Activated B cell treated with CpG ODN at 0.5 μM for 24 hours (primary cell): ENCODE measurements at regions not wholly inside any gene's neighbourhood (a gene's known extent, or its start where the extent isn't known, plus 50 kb on each side); places are given as distances from the start of the nearest gene placed in this dataset.
"Not testable (repeated sequence)": the region's sequence is repeated elsewhere in the genome, so short reads cannot be mapped to it uniquely, and the experiment has no call there.

ENCODE experiments used
- ATAC-seq: fragments of 200-7000 bp; cut with Tn5 transposase; one replicate; pipeline ENCODE4 v1.10.0; 2021; ENCODE audit warnings: low read depth, mild to moderate bottlenecking, moderate library complexity
- CTCF ChIA-PET: fragments of 350-600 bp; sonication (Branson Sonifier 250); formaldehyde crosslinking; loops from one replicate; lab custom pipeline; 2021; ENCODE audit warnings: antibody characterized with exemption; lab: Charles Lee
- POLR2A ChIA-PET: fragments of 350-600 bp; sonication (Branson Sonifier 250); formaldehyde crosslinking; loops from one replicate; lab custom pipeline; 2021; ENCODE audit warnings: antibody characterized with exemption; lab: Charles Lee
- DNase-seq: peaks from one replicate; pipeline ENCODE4 v3.0.0; 2022
- H3K27ac Mint-ChIP-seq: one replicate; pipeline ENCODE4 v1.8.0; 2020; ENCODE audit warnings: mixed read lengths
- H3K27me3 Mint-ChIP-seq: one replicate; pipeline ENCODE4 v1.8.0; 2021; ENCODE audit warnings: mixed read lengths
- H3K36me3 Mint-ChIP-seq: one replicate; pipeline ENCODE4 v1.8.0; 2021; ENCODE audit warnings: low read depth, mixed read lengths
- H3K4me1 Mint-ChIP-seq: one replicate; pipeline ENCODE4 v1.8.0; 2021; ENCODE audit warnings: mixed read lengths
- H3K4me3 Mint-ChIP-seq: one replicate; pipeline ENCODE4 v1.8.0; 2020; ENCODE audit warnings: mild to moderate bottlenecking, mixed read lengths
- H3K9me3 Mint-ChIP-seq: one replicate; pipeline ENCODE4 v1.8.0; 2020; ENCODE audit warnings: mixed read lengths
- intact Hi-C: fragments of 100-400 bp; cut with micrococcal nuclease; formaldehyde crosslinking; loops from one replicate; pipeline ENCODE4 v1.15.1; 2024
- TF ChIP-seq, protein P1 (sequence below): fragments of 200-600 bp; IDR thresholded peaks from one replicate; pipeline ENCODE4 v1.8.0; 2022; ENCODE audit warnings: antibody characterized with exemption, mild to moderate bottlenecking

DNA sequence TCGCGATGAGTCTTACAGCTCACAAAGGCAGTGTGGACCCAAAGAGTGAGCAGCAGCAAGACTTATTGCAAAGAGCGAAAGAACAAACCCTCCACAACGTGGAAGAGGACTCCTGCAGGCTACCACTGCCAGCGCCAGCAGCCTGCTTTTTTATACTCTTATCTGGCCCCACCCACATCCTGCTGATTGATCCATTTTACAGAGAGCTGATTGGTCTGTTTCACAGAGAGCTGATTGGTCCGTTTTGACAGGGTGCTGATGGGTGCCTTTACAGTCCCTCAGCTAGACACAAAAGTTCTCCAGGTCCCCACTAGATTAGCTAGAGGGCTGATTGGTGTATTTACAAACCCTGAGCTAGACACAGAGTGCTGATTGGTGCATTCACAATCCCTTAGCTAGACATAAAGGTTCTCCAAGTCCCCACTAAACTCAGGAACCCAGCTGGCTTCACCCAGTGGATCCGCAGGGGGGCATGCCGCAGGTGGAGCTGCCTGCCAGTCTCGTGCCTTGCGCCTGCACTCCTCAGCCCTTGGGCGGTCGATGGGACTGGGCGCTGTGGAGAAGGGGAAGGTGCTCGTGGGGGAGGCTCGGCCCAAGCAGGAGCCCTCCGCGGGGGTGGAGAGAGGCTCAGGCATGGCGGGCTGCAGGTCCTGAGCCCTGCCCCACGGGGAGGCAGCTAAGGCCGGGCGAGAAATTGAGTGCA is 75.7 kb downstream of the QDPR start:
- intact Hi-C loops, H3K36me3 Mint-ChIP-seq, POLR2A ChIA-PET, DNase-seq, ATAC-seq, H3K27ac Mint-ChIP-seq, H3K4me1 Mint-ChIP-seq, H3K4me3 Mint-ChIP-seq, H3K27me3 Mint-ChIP-seq, CTCF ChIA-PET, H3K9me3 Mint-ChIP-seq: not testable (repeated sequence)

DNA sequence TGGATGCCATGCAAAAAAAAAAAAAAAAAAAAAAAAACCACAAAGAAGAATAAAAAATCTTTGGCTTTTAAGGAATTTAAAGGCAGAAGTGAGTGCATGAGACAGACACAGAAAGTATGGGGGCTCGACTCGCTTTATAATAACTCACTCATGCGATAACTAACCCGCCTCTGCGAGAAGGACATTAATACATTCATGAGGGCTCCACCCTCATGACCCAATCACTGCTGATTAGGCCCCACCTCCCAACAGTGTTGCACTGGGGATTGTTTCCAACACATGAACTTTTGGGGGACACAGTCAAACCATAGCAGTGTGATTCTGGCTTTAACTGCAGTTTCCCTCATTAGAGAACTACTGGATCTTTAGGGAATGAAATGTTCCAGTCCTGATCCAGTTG is 78.1 kb downstream of the QDPR start:
- intact Hi-C loops = no loop called here
- Mint-ChIP-seq H3K4me3 (no peak overlapping the region), H3K9me3 (no peaks in the 10 kb centered on the region), H3K36me3 (no peaks in the 10 kb centered on the region), H3K27me3 (no peaks in the 10 kb centered on the region), H3K4me1 (no peaks in the 10 kb centered on the region), H3K27ac (no peak overlapping the region)
- ATAC-seq (no peak), DNase-seq (no peak)
- ChIA-PET CTCF (interaction anchor here (0.6 kb wide), 1 partner anchor 13 kb away, joined by 3 read pairs; no protein-coding TSS in a partner anchor), POLR2A (no interaction called here)
- TF ChIP-seq, protein P1, sequence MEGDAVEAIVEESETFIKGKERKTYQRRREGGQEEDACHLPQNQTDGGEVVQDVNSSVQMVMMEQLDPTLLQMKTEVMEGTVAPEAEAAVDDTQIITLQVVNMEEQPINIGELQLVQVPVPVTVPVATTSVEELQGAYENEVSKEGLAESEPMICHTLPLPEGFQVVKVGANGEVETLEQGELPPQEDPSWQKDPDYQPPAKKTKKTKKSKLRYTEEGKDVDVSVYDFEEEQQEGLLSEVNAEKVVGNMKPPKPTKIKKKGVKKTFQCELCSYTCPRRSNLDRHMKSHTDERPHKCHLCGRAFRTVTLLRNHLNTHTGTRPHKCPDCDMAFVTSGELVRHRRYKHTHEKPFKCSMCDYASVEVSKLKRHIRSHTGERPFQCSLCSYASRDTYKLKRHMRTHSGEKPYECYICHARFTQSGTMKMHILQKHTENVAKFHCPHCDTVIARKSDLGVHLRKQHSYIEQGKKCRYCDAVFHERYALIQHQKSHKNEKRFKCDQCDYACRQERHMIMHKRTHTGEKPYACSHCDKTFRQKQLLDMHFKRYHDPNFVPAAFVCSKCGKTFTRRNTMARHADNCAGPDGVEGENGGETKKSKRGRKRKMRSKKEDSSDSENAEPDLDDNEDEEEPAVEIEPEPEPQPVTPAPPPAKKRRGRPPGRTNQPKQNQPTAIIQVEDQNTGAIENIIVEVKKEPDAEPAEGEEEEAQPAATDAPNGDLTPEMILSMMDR = no peak

DNA sequence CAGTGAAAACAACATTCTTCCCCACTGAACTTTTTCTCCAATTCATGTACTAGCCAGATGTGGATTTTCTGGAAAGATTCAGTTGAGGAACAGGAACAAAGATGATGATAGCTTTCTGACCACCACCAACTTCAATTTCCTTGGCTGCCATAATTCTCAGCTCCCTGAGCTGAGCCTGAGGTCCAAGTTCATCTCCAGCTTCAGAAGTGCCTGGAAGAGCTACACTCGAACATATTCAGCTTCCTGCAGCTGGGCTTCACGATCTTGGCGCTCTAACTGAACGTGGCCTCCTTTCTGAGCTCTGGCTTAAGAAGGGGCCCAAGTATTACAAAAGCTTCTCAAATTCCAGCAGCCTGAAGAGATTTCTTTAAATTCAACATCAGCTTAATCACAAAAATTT is 83.9 kb downstream of the QDPR start:
- peaks cover 7% of the 10 kb centered on the region for H3K9me3 Mint-ChIP-seq
- H3K4me3 Mint-ChIP-seq = no peak overlapping the region
- H3K4me1 Mint-ChIP-seq = no peaks in the 10 kb centered on the region
- H3K27ac Mint-ChIP-seq = no peak overlapping the region
- no peak for ATAC-seq
- intact Hi-C loops = no loop called here
- DNase-seq = no peak
- ChIA-PET CTCF (no interaction called here), POLR2A (no interaction called here)
- H3K27me3 Mint-ChIP-seq = no peaks in the 10 kb centered on the region
- TF ChIP-seq, protein P1 = no peak
- no peaks in the 10 kb centered on the region for H3K36me3 Mint-ChIP-seq

DNA sequence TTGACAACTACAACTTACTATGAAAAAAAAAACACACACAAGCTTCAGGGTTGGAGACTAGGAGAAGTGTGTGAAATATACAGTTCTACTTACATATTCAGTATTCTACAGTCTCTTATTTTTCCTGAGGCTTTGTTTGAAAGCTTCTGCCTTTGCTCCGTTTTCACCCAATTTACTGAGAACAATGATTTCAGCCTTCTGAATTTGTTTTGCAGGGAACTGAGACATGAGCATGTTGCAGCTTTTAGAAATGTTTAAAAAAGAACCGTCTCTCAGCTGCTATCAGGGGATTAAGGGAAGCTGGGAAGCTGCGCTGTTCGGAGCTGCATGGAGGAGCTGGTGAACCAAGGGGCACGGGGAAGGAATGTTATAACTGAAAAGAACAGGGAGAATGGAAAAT is 85.7 kb downstream of the QDPR start:
- H3K27ac Mint-ChIP-seq = no peak overlapping the region
- no peak overlapping the region for H3K4me3 Mint-ChIP-seq
- H3K4me1 Mint-ChIP-seq = no peaks in the 10 kb centered on the region
- no peaks in the 10 kb centered on the region for H3K36me3 Mint-ChIP-seq
- peaks cover 7% of the 10 kb centered on the region for H3K9me3 Mint-ChIP-seq
- DNase-seq = no peak
- intact Hi-C loops = no loop called here
- H3K27me3 Mint-ChIP-seq = no peaks in the 10 kb centered on the region
- ChIA-PET POLR2A (no interaction called here), CTCF (no interaction called here)
- ATAC-seq = no peak
- TF ChIP-seq, protein P1 = no peak

DNA sequence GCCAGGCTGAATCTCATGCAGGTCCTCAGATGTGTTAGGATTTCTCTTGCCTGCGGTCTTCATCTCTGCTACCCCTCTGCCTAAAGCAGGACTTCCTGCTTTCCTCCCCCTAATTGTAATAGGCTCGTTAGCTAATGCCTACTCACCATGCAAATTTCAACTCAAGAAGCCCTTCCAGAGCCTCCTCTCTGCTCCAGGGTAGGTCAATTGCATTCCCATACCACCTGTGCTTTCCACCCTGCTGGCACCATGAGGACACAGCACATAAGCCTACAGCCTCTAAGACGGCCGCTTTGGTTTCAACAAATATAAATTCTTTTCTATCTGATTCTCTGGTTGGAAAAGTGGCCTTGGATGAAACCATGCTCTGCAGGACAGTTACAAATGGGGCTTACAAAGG is 93.9 kb downstream of the QDPR start:
- Mint-ChIP-seq H3K36me3 (no peaks in the 10 kb centered on the region), H3K27ac (no peak overlapping the region), H3K9me3 (peaks cover 19% of the 10 kb centered on the region), H3K4me1 (no peaks in the 10 kb centered on the region), H3K27me3 (no peaks in the 10 kb centered on the region), H3K4me3 (no peak overlapping the region)
- intact Hi-C loops = no loop called here
- CTCF ChIA-PET = no interaction called here
- POLR2A ChIA-PET = no interaction called here
- DNase-seq (no peak), ATAC-seq (no peak)
- TF ChIP-seq, protein P1 = no peak

DNA sequence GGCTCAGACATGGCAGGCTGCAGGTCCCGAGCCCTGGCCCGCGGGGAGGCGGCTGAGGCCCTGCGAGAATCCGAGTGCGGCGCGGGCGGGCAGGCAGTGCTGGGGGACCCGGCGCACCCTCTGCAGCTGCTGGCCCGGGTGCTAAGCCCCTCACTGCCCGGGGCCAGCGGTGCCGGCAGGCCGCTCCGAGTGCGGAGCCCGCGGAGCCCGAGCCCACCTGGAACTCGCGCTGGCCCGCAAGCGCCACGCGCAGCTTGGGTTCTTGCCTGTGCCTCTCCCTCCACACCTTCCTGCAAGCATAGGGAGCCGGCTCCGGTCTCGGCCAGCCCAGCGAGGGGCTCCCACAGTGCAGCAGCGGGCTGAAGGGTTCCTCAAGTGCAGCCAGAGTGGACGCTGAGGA is 97.5 kb downstream of the QDPR start:
- no peaks in the 10 kb centered on the region for H3K27me3 Mint-ChIP-seq
- no peak overlapping the region for H3K27ac Mint-ChIP-seq
- POLR2A ChIA-PET = no interaction called here
- H3K9me3 Mint-ChIP-seq = peaks cover 19% of the 10 kb centered on the region
- H3K36me3 Mint-ChIP-seq = no peaks in the 10 kb centered on the region
- intact Hi-C loops = no loop called here
- H3K4me1 Mint-ChIP-seq = no peaks in the 10 kb centered on the region
- ATAC-seq = no peak
- CTCF ChIA-PET = no interaction called here
- H3K4me3 Mint-ChIP-seq = no peak overlapping the region
- DNase-seq = no peak
- TF ChIP-seq, protein P1 = no peak
